HepG2 (cell line): ENCODE measurements at regions not wholly inside any gene's neighbourhood (a gene's known extent, or its start where the extent isn't known, plus 50 kb on each side); places are given as distances from the start of the nearest gene placed in this dataset.

ENCODE experiments used
- CREM ChIP-seq, 2 experiments: sonication (generic) in 1 of 2; formaldehyde crosslinking in 1 of 2; IDR thresholded peaks; 2 replicates each; pipeline versions ENCODE4 v1.4.0 to v1.6.1; 2016 to 2020; ENCODE audit warnings: antibody characterized with exemption in 1 of 2, mild to moderate bottlenecking in 1 of 2, missing genetic modification reagents in 1 of 2
- CTCF ChIP-seq: sonication (generic); formaldehyde crosslinking; IDR thresholded peaks from 2 replicates; pipeline ENCODE4 v1.5.0; 2020; ENCODE audit warnings: mild to moderate bottlenecking, missing genetic modification reagents, moderate library complexity
- MXI1 ChIP-seq: IDR thresholded peaks from 3 replicates; pipeline ENCODE4 v1.6.1; 2012; ENCODE audit warnings: low read depth, low read length, inconsistent platforms, borderline replicate concordance
- POLR2AphosphoS5 ChIP-seq: IDR thresholded peaks from 2 replicates; pipeline ENCODE4 v1.6.1; 2012; ENCODE audit warnings: low read depth, low read length
- POLR2G ChIP-seq: fragments of 200-400 bp; formaldehyde crosslinking; IDR thresholded peaks from 2 replicates; pipeline ENCODE4 v1.6.1; 2018; ENCODE audit warnings: mild to moderate bottlenecking, low read depth, low read length, moderate library complexity
- SMC3 ChIP-seq: IDR thresholded peaks from 2 replicates; pipeline ENCODE4 v1.6.1; 2011; ENCODE audit warnings: low read length, improper control_type of control experiment
- ZFX ChIP-seq: sonication (generic); formaldehyde crosslinking; IDR thresholded peaks from 2 replicates; pipeline ENCODE4 v1.4.0; 2020; ENCODE audit warnings: mild to moderate bottlenecking, low read depth, missing genetic modification reagents, moderate library complexity
- ZNF292 ChIP-seq: sonication (generic); formaldehyde crosslinking; IDR thresholded peaks from 2 replicates; pipeline ENCODE4 v1.8.1; 2022; ENCODE audit warnings: mild to moderate bottlenecking, low read depth, missing genetic modification reagents, borderline replicate concordance
- ZNF431 ChIP-seq: sonication (generic); formaldehyde crosslinking; IDR thresholded peaks from 2 replicates; pipeline ENCODE4 v1.9.0; 2022; ENCODE audit warnings: missing genetic modification reagents, low read depth, mild to moderate bottlenecking, borderline replicate concordance
- ZSCAN29 ChIP-seq: sonication (generic); formaldehyde crosslinking; conservative IDR thresholded peaks from 2 replicates; pipeline ENCODE4 v1.4.0; 2020; ENCODE audit warnings: mild to moderate bottlenecking, missing genetic modification reagents
- TF ChIP-seq, protein P1 (sequence below): IDR thresholded peaks from 2 replicates; pipeline ENCODE4 v1.6.1; 2012; ENCODE audit warnings: inconsistent platforms
- TF ChIP-seq, protein P2 (sequence below): sonication (generic); formaldehyde crosslinking; IDR thresholded peaks from 2 replicates; pipeline ENCODE4 v1.8.1; 2023; ENCODE audit warnings: mild to moderate bottlenecking, missing genetic modification reagents

GRCh38 chr2:15869396-15869795 lies 71.0 kb upstream of the MYCN start:
- TF ChIP-seq SMC3 (no peak), MXI1 (no peak), ZNF292 (CRISPR knock-in tag) (no peak), ZFX (CRISPR knock-in tag) (no peak), ZSCAN29 (CRISPR knock-in tag) (no peak), CREM (IDR thresholded peaks at IDR 0.05) (no peak), CREM (CRISPR knock-in tag; IDR thresholded peaks at IDR 0.05) (no peak), CTCF (CRISPR knock-in tag) (no peak), ZNF431 (CRISPR knock-in tag) (no peak), POLR2AphosphoS5 (no peak), POLR2G (no peak)
- TF ChIP-seq, protein P1, sequence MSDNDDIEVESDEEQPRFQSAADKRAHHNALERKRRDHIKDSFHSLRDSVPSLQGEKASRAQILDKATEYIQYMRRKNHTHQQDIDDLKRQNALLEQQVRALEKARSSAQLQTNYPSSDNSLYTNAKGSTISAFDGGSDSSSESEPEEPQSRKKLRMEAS, result no peak
- TF ChIP-seq, protein P2, sequence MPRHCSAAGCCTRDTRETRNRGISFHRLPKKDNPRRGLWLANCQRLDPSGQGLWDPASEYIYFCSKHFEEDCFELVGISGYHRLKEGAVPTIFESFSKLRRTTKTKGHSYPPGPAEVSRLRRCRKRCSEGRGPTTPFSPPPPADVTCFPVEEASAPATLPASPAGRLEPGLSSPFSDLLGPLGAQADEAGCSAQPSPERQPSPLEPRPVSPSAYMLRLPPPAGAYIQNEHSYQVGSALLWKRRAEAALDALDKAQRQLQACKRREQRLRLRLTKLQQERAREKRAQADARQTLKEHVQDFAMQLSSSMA (CRISPR knock-in tag), result no peak
